ENCODE measurements at regions not wholly inside any gene's neighbourhood (a gene's known extent, or its start where the extent isn't known, plus 50 kb on each side); places are given as distances from the start of the nearest gene placed in this dataset.

GRCh38 chr2:235170536-235171521, 219.0 kb downstream of the SH3BP4 start:
- TF ChIP-seq CTCF (IDR thresholded peaks at IDR 0.05; ENCODE audit: extremely low read depth in 1 of 2, insufficient read depth in 1 of 2, low read depth in 1 of 2, low read length in 2 of 2) (no peak), POLR2A (IDR thresholded peaks at IDR 0.05; ENCODE audit: low read depth, low read length) (no peak), POLR2AphosphoS5 (IDR thresholded peaks at IDR 0.05; ENCODE audit: insufficient read depth, low read depth, low read length) (no peak)
